Mammary epithelial cell (primary cell): ENCODE measurements at regions not wholly inside any gene's neighbourhood (a gene's known extent, or its start where the extent isn't known, plus 50 kb on each side); places are given as distances from the start of the nearest gene placed in this dataset.

ENCODE experiments used
- EZH2 ChIP-seq: IDR thresholded peaks from 2 replicates; pipeline ENCODE4 v1.6.1; 2012; ENCODE audit warnings: low read length, inconsistent platforms, borderline replicate concordance
- TF ChIP-seq, protein P1 (sequence below), 2 donors: IDR thresholded peaks in 1 of 2; conservative IDR thresholded peaks in 1 of 2; 2 replicates each; pipeline ENCODE4 v1.5.1; 2011 to 2012; ENCODE audit warnings: inconsistent platforms in 2 of 2, low read length in 2 of 2, mild to moderate bottlenecking in 2 of 2, control low read depth in 1 of 2, low read depth in 1 of 2; ENCODE audit not compliant: insufficient read depth in 1 of 2; ENCODE audit errors: extremely low read depth in 1 of 2

DNA sequence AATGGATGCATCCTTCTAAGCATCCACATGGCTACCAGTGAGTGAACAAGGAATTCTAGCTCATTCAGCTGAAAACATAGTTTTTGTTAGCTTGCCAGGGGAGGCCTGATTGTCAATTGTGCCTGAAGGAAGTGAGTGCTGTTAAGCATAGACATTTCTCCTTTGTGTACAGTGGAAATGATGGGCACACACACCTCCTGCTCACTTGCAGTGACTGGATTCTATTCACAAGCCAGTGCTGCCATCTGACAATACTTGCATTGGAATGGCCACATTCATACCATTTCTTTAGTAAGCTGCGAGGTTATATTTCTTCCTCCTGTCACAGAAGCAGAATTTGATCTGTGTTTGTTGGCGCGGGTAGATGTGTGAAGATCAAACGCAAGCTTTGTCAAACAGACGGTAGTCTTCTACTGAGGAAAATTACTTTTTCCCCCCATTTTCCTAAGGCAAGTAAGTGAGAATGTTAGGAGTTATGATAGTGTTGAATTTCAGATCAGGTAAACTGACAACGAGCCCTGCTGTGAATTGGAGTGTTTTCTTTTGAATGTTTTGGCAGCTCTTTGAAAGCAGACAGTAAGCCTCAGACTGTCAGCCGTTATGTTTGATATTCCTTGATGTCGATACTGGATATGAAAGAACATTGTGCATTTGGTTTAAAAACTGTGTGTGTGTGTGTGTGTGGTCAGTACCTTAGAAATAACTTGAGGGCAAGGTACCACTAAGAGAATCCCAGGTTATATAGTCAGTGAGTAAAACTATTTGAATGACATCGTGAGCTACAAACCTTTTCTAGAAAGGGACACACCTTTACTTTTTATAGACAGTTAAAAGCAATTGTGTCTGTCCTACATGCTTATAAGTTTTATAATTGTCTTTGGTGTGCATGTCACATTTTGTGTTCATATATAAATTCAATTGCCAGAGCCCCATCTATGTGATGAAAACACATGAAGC is 84.2 kb upstream of the BMP2 start:
- TF ChIP-seq, protein P1, sequence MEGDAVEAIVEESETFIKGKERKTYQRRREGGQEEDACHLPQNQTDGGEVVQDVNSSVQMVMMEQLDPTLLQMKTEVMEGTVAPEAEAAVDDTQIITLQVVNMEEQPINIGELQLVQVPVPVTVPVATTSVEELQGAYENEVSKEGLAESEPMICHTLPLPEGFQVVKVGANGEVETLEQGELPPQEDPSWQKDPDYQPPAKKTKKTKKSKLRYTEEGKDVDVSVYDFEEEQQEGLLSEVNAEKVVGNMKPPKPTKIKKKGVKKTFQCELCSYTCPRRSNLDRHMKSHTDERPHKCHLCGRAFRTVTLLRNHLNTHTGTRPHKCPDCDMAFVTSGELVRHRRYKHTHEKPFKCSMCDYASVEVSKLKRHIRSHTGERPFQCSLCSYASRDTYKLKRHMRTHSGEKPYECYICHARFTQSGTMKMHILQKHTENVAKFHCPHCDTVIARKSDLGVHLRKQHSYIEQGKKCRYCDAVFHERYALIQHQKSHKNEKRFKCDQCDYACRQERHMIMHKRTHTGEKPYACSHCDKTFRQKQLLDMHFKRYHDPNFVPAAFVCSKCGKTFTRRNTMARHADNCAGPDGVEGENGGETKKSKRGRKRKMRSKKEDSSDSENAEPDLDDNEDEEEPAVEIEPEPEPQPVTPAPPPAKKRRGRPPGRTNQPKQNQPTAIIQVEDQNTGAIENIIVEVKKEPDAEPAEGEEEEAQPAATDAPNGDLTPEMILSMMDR (conservative IDR thresholded peaks at IDR 0.05 in 1 of 2, IDR thresholded peaks at IDR 0.05 in 1 of 2; ENCODE audit: extremely low read depth in 1 of 2, insufficient read depth in 1 of 2, low read depth in 1 of 2, low read length in 2 of 2) = no peak
- no peak for TF ChIP-seq EZH2
